Liver (tissue), 3 donors: ENCODE measurements at regions not wholly inside any gene's neighbourhood (a gene's known extent, or its start where the extent isn't known, plus 50 kb on each side); places are given as distances from the start of the nearest gene placed in this dataset.
"Not testable (repeated sequence)": the region's sequence is repeated elsewhere in the genome, so short reads cannot be mapped to it uniquely, and the experiment has no call there.

Source experiments
- FOXA1 ChIP-seq: IDR thresholded peaks from 2 replicates; pipeline ENCODE4 v1.6.1; 2016; ENCODE audit warnings: antibody characterized with exemption
- GABPA ChIP-seq, 2 donors: IDR thresholded peaks in 1 of 2; conservative IDR thresholded peaks in 1 of 2; 2 replicates each; pipeline ENCODE4 v1.6.1; 2016; ENCODE audit warnings: antibody characterized with exemption in 2 of 2, mild to moderate bottlenecking in 1 of 2, moderate library complexity in 1 of 2
- JUND ChIP-seq, 2 donors: IDR thresholded peaks; 2 replicates each; pipeline ENCODE4 v1.6.1; 2016; ENCODE audit warnings: antibody characterized with exemption in 2 of 2
- RAD21 ChIP-seq, 2 donors: IDR thresholded peaks; 2 replicates each; pipeline ENCODE4 v1.6.1; 2016; ENCODE audit warnings: antibody characterized with exemption in 2 of 2, mild to moderate bottlenecking in 2 of 2
- TAF1 ChIP-seq: conservative IDR thresholded peaks from 2 replicates; pipeline ENCODE4 v1.6.1; 2016; ENCODE audit warnings: antibody characterized with exemption, mild to moderate bottlenecking
- YY1 ChIP-seq: IDR thresholded peaks from 2 replicates; pipeline ENCODE4 v1.6.1; 2016; ENCODE audit warnings: antibody characterized with exemption, mild to moderate bottlenecking
- TF ChIP-seq, protein P1 (sequence below): fragments of 150-350 bp; IDR thresholded peaks from 2 replicates; pipeline ENCODE4 v1.5.1; 2017; ENCODE audit warnings: improper control_type of control experiment, low read depth, low read length; ENCODE audit not compliant: missing input control
- TF ChIP-seq, protein P2 (sequence below): IDR thresholded peaks from 2 replicates; pipeline ENCODE4 v1.6.1; 2016; ENCODE audit warnings: antibody characterized with exemption
- TF ChIP-seq, protein P3 (sequence below): IDR thresholded peaks from 2 replicates; pipeline ENCODE4 v1.6.1; 2016; ENCODE audit warnings: antibody characterized with exemption
- TF ChIP-seq, protein P4 (sequence below): IDR thresholded peaks from 2 replicates; pipeline ENCODE4 v1.6.1; 2016; ENCODE audit warnings: antibody characterized with exemption, mild to moderate bottlenecking
- donor health status: healthy.
- donor health status: healthy.

DNA sequence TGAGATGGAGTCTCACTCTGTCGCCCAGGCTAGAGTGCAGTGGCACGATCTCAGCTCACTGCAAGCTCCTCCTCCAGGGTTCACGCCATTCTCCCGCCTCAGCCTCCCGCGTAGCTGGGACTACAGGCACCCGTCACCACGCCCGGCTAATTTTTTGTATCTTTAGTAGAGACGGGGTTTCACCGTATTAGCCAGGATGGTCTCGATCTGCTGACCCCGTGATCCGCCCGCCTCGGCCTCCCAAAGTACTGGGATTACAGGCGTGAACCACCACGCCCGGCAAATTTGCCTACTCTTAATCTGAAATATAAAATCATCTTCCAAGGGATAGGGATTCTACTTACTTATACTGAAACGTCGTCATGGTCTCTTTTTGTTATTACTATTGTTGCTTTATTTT is 314.7 kb downstream of the FGF10 start:
- TF ChIP-seq, protein P1, sequence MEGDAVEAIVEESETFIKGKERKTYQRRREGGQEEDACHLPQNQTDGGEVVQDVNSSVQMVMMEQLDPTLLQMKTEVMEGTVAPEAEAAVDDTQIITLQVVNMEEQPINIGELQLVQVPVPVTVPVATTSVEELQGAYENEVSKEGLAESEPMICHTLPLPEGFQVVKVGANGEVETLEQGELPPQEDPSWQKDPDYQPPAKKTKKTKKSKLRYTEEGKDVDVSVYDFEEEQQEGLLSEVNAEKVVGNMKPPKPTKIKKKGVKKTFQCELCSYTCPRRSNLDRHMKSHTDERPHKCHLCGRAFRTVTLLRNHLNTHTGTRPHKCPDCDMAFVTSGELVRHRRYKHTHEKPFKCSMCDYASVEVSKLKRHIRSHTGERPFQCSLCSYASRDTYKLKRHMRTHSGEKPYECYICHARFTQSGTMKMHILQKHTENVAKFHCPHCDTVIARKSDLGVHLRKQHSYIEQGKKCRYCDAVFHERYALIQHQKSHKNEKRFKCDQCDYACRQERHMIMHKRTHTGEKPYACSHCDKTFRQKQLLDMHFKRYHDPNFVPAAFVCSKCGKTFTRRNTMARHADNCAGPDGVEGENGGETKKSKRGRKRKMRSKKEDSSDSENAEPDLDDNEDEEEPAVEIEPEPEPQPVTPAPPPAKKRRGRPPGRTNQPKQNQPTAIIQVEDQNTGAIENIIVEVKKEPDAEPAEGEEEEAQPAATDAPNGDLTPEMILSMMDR, result not testable (repeated sequence)
- TF ChIP-seq, protein P2, sequence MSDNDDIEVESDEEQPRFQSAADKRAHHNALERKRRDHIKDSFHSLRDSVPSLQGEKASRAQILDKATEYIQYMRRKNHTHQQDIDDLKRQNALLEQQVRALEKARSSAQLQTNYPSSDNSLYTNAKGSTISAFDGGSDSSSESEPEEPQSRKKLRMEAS, result not testable (repeated sequence)
- TF ChIP-seq, protein P3, sequence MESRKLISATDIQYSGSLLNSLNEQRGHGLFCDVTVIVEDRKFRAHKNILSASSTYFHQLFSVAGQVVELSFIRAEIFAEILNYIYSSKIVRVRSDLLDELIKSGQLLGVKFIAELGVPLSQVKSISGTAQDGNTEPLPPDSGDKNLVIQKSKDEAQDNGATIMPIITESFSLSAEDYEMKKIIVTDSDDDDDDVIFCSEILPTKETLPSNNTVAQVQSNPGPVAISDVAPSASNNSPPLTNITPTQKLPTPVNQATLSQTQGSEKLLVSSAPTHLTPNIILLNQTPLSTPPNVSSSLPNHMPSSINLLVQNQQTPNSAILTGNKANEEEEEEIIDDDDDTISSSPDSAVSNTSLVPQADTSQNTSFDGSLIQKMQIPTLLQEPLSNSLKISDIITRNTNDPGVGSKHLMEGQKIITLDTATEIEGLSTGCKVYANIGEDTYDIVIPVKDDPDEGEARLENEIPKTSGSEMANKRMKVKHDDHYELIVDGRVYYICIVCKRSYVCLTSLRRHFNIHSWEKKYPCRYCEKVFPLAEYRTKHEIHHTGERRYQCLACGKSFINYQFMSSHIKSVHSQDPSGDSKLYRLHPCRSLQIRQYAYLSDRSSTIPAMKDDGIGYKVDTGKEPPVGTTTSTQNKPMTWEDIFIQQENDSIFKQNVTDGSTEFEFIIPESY, result not testable (repeated sequence)
- TF ChIP-seq, protein P4, sequence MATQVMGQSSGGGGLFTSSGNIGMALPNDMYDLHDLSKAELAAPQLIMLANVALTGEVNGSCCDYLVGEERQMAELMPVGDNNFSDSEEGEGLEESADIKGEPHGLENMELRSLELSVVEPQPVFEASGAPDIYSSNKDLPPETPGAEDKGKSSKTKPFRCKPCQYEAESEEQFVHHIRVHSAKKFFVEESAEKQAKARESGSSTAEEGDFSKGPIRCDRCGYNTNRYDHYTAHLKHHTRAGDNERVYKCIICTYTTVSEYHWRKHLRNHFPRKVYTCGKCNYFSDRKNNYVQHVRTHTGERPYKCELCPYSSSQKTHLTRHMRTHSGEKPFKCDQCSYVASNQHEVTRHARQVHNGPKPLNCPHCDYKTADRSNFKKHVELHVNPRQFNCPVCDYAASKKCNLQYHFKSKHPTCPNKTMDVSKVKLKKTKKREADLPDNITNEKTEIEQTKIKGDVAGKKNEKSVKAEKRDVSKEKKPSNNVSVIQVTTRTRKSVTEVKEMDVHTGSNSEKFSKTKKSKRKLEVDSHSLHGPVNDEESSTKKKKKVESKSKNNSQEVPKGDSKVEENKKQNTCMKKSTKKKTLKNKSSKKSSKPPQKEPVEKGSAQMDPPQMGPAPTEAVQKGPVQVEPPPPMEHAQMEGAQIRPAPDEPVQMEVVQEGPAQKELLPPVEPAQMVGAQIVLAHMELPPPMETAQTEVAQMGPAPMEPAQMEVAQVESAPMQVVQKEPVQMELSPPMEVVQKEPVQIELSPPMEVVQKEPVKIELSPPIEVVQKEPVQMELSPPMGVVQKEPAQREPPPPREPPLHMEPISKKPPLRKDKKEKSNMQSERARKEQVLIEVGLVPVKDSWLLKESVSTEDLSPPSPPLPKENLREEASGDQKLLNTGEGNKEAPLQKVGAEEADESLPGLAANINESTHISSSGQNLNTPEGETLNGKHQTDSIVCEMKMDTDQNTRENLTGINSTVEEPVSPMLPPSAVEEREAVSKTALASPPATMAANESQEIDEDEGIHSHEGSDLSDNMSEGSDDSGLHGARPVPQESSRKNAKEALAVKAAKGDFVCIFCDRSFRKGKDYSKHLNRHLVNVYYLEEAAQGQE, result not testable (repeated sequence)
- TF ChIP-seq YY1; JUND (IDR thresholded peaks at IDR 0.05); GABPA (IDR thresholded peaks at IDR 0.05 in 1 of 2, conservative IDR thresholded peaks at IDR 0.05 in 1 of 2); TAF1; FOXA1; RAD21 (IDR thresholded peaks at IDR 0.05): not testable (repeated sequence)
